ENCODE measurements at regions not wholly inside any gene's neighbourhood (a gene's known extent, or its start where the extent isn't known, plus 50 kb on each side); places are given as distances from the start of the nearest gene placed in this dataset.

DNA sequence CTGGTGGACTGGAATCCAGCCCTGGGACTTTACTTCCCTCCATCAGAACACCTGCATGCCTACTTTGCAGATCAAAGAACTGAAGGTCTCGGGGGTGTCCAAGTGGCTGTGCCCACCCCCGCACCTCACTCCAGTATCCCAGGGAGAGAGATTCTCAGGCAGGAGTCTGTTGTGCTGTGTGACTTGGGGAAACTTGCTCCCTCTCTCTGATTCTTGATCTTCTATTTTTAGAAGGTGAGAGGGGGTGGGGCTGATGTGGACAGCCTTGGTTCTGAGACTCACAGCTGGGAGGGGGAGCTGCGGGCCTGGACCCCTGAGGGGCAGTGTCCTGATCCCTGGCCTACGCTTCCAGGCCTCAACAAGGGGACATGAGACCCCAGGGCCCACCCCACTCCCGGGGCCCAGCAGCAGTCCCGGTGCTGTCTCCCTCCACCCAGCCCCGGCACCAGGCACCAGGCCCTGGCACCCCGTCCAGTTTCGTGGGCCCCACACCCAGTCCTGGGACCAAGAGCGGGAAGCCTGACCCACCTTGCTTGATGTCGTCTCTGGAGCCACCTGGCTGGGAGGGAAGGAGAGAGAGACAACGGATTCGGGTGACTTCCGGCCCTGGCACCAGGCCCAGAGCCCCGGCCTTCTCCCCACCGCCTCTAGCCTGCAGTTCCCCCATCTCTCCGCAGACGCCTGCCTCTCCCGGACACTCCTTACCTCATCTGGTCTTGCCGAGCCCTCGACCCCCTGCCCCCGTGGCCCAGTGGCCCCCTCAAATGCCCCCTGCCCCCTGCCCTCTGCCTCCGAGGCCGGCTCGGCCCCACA lies 74.0 kb upstream of the SPTLC1 start:
- Histone ChIP-seq H3K27ac (no peak overlapping the region), H3K36me3 (no peaks in the 10 kb centered on the region), H3K4me1 (no peaks in the 10 kb centered on the region), H3K27me3 (no peaks in the 10 kb centered on the region), H3K9me3 (no peaks in the 10 kb centered on the region), H3K4me3 (no peak overlapping the region)
- TF ChIP-seq POLR2A (IDR thresholded peaks at IDR 0.05): no peak
- TF ChIP-seq CTCF (IDR thresholded peaks at IDR 0.05): no peak
- DNase-seq: no peak
- intact Hi-C loops (cut with DNase I; ENCODE audit: low total_unique reads): no loop called here

DNA sequence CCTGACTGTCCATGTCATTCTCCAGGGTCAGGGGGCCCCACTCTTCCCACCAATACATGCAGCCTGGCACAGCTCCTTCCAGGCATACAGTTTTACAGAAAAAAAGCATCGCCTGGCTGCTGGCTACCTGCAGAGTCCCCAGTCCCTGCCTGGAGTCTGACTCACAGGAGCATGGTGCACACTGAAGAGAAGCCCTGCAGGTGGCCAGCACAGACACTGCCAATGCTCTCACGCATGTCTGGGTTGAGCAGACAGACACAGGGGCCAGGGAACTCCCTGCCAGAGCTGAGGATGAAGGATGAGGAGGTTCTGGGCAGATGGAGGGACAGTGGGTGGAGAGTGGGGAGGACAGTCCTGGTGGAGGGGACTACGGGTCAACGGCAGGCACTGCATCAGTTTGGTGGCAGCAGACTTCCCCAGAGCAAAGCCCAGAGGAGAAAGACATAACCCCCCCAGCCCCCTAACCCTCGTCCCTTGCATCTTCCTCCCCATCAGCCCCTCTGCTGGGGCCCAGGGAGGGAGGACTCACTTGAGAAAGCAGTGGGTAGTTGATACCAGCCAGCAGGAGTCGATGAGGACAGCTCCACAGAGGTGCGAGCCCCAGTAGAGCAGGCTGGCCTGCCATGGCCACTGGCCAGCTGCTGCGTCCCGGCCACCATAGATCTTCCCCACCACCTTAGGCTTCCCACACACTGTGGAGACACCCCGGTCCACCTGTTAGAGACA lies 72.9 kb upstream of the SPTLC1 start:
- Histone ChIP-seq H3K27me3 (no peaks in the 10 kb centered on the region), H3K27ac (no peak overlapping the region), H3K9me3 (no peaks in the 10 kb centered on the region), H3K4me1 (no peaks in the 10 kb centered on the region), H3K4me3 (no peak overlapping the region), H3K36me3 (no peaks in the 10 kb centered on the region)
- intact Hi-C loops (cut with DNase I; ENCODE audit: low total_unique reads): no loop called here
- no peak for TF ChIP-seq POLR2A (IDR thresholded peaks at IDR 0.05)
- no peak for TF ChIP-seq CTCF (IDR thresholded peaks at IDR 0.05)
- no peak for DNase-seq

- intact Hi-C loops (cut with DNase I; ENCODE audit: low total_unique reads): no loop called here
- no peaks in the 10 kb centered on the region for H3K36me3 ChIP-seq
- no peak overlapping the region for H3K27ac ChIP-seq
- no peak for TF ChIP-seq POLR2A (IDR thresholded peaks at IDR 0.05)
- no peak for TF ChIP-seq CTCF (IDR thresholded peaks at IDR 0.05)
- no peaks in the 10 kb centered on the region for H3K4me1 ChIP-seq
- no peaks in the 10 kb centered on the region for H3K27me3 ChIP-seq
- no peak for DNase-seq
- H3K4me3 ChIP-seq: no peak overlapping the region
- H3K9me3 ChIP-seq: no peaks in the 10 kb centered on the region
Observed at GRCh38 chr9:92187390-92187789, 72.2 kb upstream of the SPTLC1 start.

GRCh38 chr9:92186631-92187030 lies 71.4 kb upstream of the SPTLC1 start:
- intact Hi-C loops (cut with DNase I; ENCODE audit: low total_unique reads): no loop called here
- H3K27ac ChIP-seq: no peak overlapping the region
- H3K36me3 ChIP-seq: no peaks in the 10 kb centered on the region
- no peak for DNase-seq
- no peaks in the 10 kb centered on the region for H3K9me3 ChIP-seq
- H3K27me3 ChIP-seq: no peaks in the 10 kb centered on the region
- H3K4me3 ChIP-seq: no peak overlapping the region
- TF ChIP-seq CTCF (IDR thresholded peaks at IDR 0.05) (no peak), POLR2A (IDR thresholded peaks at IDR 0.05) (no peak)
- H3K4me1 ChIP-seq: no peaks in the 10 kb centered on the region

- no peaks in the 10 kb centered on the region for H3K36me3 ChIP-seq
- no peaks in the 10 kb centered on the region for H3K27me3 ChIP-seq
- H3K4me1 ChIP-seq: no peaks in the 10 kb centered on the region
- H3K4me3 ChIP-seq: no peak overlapping the region
- H3K27ac ChIP-seq: no peak overlapping the region
- DNase-seq: no peak
- H3K9me3 ChIP-seq: no peaks in the 10 kb centered on the region
- intact Hi-C loops (cut with DNase I; ENCODE audit: low total_unique reads): no loop called here
- TF ChIP-seq CTCF (IDR thresholded peaks at IDR 0.05) (no peak), POLR2A (IDR thresholded peaks at IDR 0.05) (no peak)
Observed at GRCh38 chr9:92185681-92186080, 70.5 kb upstream of the SPTLC1 start.

All from uterus (tissue), 3 donors.